Choroid plexus epithelial cell (primary cell): ENCODE measurements at regions not wholly inside any gene's neighbourhood (a gene's known extent, or its start where the extent isn't known, plus 50 kb on each side); places are given as distances from the start of the nearest gene placed in this dataset.

Experiments
- DNase-seq: peaks from one replicate; pipeline ENCODE4 v3.0.0-alpha.2; 2010; ENCODE audit warnings: low read depth
- H3K4me3 ChIP-seq: 2 replicates; pipeline ENCODE4 v1.5.1; 2011; ENCODE audit warnings: low read depth, mild to moderate bottlenecking, control low read depth, low read length, moderate library complexity
- CTCF ChIP-seq: conservative IDR thresholded peaks from 2 replicates; pipeline ENCODE4 v1.5.1; 2011; ENCODE audit warnings: low read depth, mild to moderate bottlenecking, control low read depth, inconsistent platforms, low read length, moderate library complexity

- TF ChIP-seq CTCF, result no peak
- no peak for DNase-seq
- H3K4me3 ChIP-seq, result no peak overlapping the region
Measured at GRCh38 chr1:67515324-67516080, 85.3 kb upstream of the SERBP1 start.

- TF ChIP-seq CTCF, result no peak
- H3K4me3 ChIP-seq, result no peak overlapping the region
- no peak for DNase-seq
Measured at GRCh38 chr1:67517046-67517445, 86.8 kb upstream of the SERBP1 start.

GRCh38 chr1:67522001-67522441 is 91.8 kb upstream of the SERBP1 start:
- no peak for DNase-seq
- H3K4me3 ChIP-seq, result no peak overlapping the region
- TF ChIP-seq CTCF, result no peak

GRCh38 chr1:67522793-67523192 is 92.6 kb upstream of the SERBP1 start:
- no peak overlapping the region for H3K4me3 ChIP-seq
- DNase-seq, result no peak
- TF ChIP-seq CTCF, result no peak

- DNase-seq, result peak; percentile 18
- H3K4me3 ChIP-seq, result no peak overlapping the region
- peak; percentile 45 for TF ChIP-seq CTCF
Measured at GRCh38 chr1:67524143-67525052, 94.2 kb upstream of the SERBP1 start.

GRCh38 chr1:67525053-67525760 is 95.0 kb upstream of the SERBP1 start:
- no peak overlapping the region for H3K4me3 ChIP-seq
- TF ChIP-seq CTCF, result no peak
- no peak for DNase-seq
